Upper lobe of left lung (tissue), 6 donors: ENCODE measurements at regions not wholly inside any gene's neighbourhood (a gene's known extent, or its start where the extent isn't known, plus 50 kb on each side); places are given as distances from the start of the nearest gene placed in this dataset.

Experiments used
- ATAC-seq, 2 donors: fragments of 200-7000 bp; cut with Tn5 transposase; one replicate each; pipeline ENCODE4 v1.9.1; 2022; ENCODE audit warnings: mild to moderate bottlenecking in 2 of 2, moderate library complexity in 2 of 2; ENCODE audit not compliant: low FRiP score in 2 of 2
- DNase-seq, 2 donors: peaks; one replicate each; pipeline ENCODE4 v3.0.0-alpha.2; 2019 to 2020
- H3K27ac ChIP-seq, 4 donors: fragments of 200-600 bp; sonication (generic); one replicate each; pipeline ENCODE4 v1.5.1; 2016 to 2019
- H3K27me3 ChIP-seq, 4 donors: fragments of 200-600 bp; sonication (generic); one replicate each; pipeline ENCODE4 v1.5.1; 2017 to 2019
- H3K36me3 ChIP-seq, 4 donors: fragments of 200-600 bp; sonication (generic); one replicate each; pipeline ENCODE4 v1.5.1; 2016 to 2019
- H3K4me1 ChIP-seq, 4 donors: fragments of 200-600 bp; sonication (generic); one replicate each; pipeline ENCODE4 v1.5.1; 2018 to 2019
- H3K4me3 ChIP-seq, 4 donors: fragments of 200-600 bp; sonication (generic); one replicate each; pipeline ENCODE4 v1.5.1; 2017 to 2019; ENCODE audit warnings: mild to moderate bottlenecking in 2 of 4, moderate library complexity in 1 of 4
- H3K9me3 ChIP-seq, 4 donors: fragments of 200-600 bp; sonication (generic); one replicate each; pipeline ENCODE4 v1.5.1; 2018 to 2019
- EP300 ChIP-seq, 4 donors: sonication (generic); formaldehyde crosslinking; IDR thresholded peaks; one replicate each; pipeline ENCODE4 v1.5.1; 2017; ENCODE audit warnings: antibody characterized with exemption in 4 of 4, control low read depth in 2 of 4
- POLR2A ChIP-seq, 4 donors: fragments of 450-650 bp; IDR thresholded peaks; one replicate each; pipeline ENCODE4 v1.5.1; 2016 to 2017; ENCODE audit warnings: antibody characterized with exemption in 4 of 4, mild to moderate bottlenecking in 2 of 4
- POLR2AphosphoS5 ChIP-seq, 2 donors: sonication (generic); formaldehyde crosslinking; IDR thresholded peaks; one replicate each; pipeline ENCODE4 v1.5.1; 2017; ENCODE audit warnings: antibody characterized with exemption in 2 of 2
- WGBS, 2 donors: methylation state at CpG; one replicate each; pipeline ENCODE4 v1.1.5; 2017 to 2018; 5-methylcytosine and 5-hydroxymethylcytosine counted together
- TF ChIP-seq, protein P1 (sequence below), 6 experiments: fragments of 450-650 bp in 4 of 6; fragments of 200-600 bp in 2 of 6; sonication (generic) in 2 of 6; IDR thresholded peaks; one replicate each; pipeline ENCODE4 v1.5.1; 2016 to 2019; ENCODE audit warnings: antibody characterized with exemption in 6 of 6
- donor health status: DM: no; HTN: no; CAD: no; lungs with moderate emphysema.
- donor health status: DM: no; HTN: yes; CAD: no; lungs with severe emphysema.

DNA sequence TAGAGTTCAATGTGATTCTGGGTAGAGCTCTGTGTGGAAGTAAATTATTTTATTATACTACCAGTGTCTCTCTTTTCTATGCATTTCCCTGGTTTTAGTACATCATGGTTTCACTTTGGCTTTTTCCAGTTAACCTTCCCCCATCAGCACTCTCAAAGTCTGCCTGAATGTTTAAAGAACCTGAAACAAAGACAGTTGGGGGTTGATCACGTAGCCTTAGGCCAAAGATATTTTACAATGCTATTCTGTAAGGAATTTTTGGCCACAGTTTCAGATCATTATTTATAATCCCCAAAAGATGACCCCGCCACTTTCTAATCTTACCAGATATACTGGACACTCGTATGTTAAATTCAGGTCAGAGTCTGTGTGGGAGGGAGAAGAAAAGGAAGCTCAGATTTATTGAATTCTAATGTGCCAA lies 156.3 kb upstream of the TMC3 start:
- H3K36me3 ChIP-seq: no peaks in the 10 kb centered on the region
- no peak overlapping the region for H3K4me3 ChIP-seq
- TF ChIP-seq EP300 (IDR thresholded peaks at IDR 0.05) (no peak), POLR2AphosphoS5 (IDR thresholded peaks at IDR 0.05) (no peak), POLR2A (IDR thresholded peaks at IDR 0.05) (no peak)
- TF ChIP-seq, protein P1, sequence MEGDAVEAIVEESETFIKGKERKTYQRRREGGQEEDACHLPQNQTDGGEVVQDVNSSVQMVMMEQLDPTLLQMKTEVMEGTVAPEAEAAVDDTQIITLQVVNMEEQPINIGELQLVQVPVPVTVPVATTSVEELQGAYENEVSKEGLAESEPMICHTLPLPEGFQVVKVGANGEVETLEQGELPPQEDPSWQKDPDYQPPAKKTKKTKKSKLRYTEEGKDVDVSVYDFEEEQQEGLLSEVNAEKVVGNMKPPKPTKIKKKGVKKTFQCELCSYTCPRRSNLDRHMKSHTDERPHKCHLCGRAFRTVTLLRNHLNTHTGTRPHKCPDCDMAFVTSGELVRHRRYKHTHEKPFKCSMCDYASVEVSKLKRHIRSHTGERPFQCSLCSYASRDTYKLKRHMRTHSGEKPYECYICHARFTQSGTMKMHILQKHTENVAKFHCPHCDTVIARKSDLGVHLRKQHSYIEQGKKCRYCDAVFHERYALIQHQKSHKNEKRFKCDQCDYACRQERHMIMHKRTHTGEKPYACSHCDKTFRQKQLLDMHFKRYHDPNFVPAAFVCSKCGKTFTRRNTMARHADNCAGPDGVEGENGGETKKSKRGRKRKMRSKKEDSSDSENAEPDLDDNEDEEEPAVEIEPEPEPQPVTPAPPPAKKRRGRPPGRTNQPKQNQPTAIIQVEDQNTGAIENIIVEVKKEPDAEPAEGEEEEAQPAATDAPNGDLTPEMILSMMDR (IDR thresholded peaks at IDR 0.05): no peak
- no peaks in the 10 kb centered on the region for H3K27me3 ChIP-seq
- WGBS, 2 donors: 83 to 86% methylated on average over 3 of the region's 3 CpGs
- H3K4me1 ChIP-seq: no peaks in the 10 kb centered on the region
- ATAC-seq: no peak
- no peak overlapping the region for H3K27ac ChIP-seq
- DNase-seq: no peak
- H3K9me3 ChIP-seq: no peaks in the 10 kb centered on the region

DNA sequence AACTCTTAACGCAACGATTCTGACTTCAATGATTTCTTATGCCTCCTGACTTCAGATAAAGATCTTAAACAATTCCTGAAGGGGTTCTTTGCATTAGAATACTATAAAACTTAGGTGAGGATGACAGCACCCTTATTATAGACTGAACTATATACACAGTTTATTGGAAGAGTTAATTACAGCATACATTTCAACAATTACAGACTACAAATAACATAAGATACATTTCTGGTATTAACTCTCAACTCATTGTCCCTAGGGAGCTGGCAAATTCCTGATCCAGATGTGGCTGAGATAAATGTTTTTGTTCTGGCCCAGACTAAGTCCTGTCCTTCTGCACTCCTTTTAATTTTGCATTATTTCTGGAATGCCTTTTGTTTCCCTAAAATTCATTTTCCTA lies 155.5 kb upstream of the TMC3 start:
- TF ChIP-seq POLR2AphosphoS5 (IDR thresholded peaks at IDR 0.05) (no peak), EP300 (IDR thresholded peaks at IDR 0.05) (no peak), POLR2A (IDR thresholded peaks at IDR 0.05) (no peak)
- TF ChIP-seq, protein P1 (IDR thresholded peaks at IDR 0.05): no peak
- H3K4me1 ChIP-seq: no peaks in the 10 kb centered on the region
- H3K27me3 ChIP-seq: no peaks in the 10 kb centered on the region
- ATAC-seq: no peak
- no peaks in the 10 kb centered on the region for H3K9me3 ChIP-seq
- H3K4me3 ChIP-seq: no peak overlapping the region
- DNase-seq: no peak
- H3K36me3 ChIP-seq: no peaks in the 10 kb centered on the region
- no peak overlapping the region for H3K27ac ChIP-seq
- 73 to 86% methylated on average over 2 of the region's 2 CpGs for WGBS, 2 donors

DNA sequence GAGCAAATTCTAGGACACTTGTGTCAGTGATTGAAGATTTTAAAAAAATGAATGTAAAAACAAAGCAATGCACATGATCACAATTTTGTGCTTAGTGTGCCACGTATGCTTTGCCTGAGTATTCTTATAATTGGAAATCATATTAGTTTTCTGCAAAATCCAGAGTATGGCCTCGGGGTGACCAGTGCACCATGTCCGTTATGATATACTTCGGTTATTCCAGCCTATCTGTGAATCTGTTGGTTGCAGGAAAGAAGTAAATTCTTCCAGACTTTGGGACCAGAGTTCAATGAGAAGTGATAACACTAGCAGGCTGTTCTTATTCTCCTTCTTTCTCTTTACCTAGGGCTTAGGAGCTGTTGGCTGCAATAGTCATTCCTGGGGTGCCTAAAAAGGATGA lies 152.0 kb upstream of the TMC3 start:
- Histone ChIP-seq H3K4me1 (no peaks in the 10 kb centered on the region), H3K36me3 (no peaks in the 10 kb centered on the region), H3K27ac (no peak overlapping the region), H3K9me3 (no peaks in the 10 kb centered on the region), H3K4me3 (no peak overlapping the region), H3K27me3 (no peaks in the 10 kb centered on the region)
- TF ChIP-seq, protein P1 (IDR thresholded peaks at IDR 0.05): no peak
- TF ChIP-seq EP300 (IDR thresholded peaks at IDR 0.05): no peak
- TF ChIP-seq POLR2A (IDR thresholded peaks at IDR 0.05): no peak
- TF ChIP-seq POLR2AphosphoS5 (IDR thresholded peaks at IDR 0.05): no peak
- ATAC-seq (no peak), DNase-seq (no peak)
- WGBS, 2 donors: 89 to 92% methylated on average over 4 of the region's 4 CpGs

DNA sequence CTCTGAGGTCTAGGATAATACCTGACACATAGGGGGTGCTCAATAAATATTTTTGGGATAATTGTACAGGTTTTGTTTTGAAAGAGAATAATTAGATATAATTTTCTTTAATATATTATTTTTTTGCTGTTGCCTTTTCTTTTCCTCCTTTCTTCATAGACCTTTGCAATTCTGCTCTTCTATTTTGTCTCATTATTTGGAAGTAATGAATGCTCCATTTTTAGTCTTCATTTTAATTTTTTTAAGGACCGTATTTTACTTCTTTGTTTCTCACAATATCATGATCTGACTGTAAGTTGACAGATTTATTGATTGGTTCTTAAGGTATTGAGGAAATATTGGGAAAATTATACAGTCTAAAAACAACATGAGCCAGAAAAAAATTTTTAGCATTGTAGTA lies 150.5 kb upstream of the TMC3 start:
- Histone ChIP-seq H3K27me3 (no peaks in the 10 kb centered on the region), H3K36me3 (no peaks in the 10 kb centered on the region), H3K4me1 (no peaks in the 10 kb centered on the region), H3K9me3 (no peaks in the 10 kb centered on the region), H3K4me3 (no peak overlapping the region), H3K27ac (no peak overlapping the region)
- DNase-seq: no peak
- 92% methylated on average over 1 of the region's 1 CpG for WGBS, 2 donors
- TF ChIP-seq, protein P1 (IDR thresholded peaks at IDR 0.05): no peak
- TF ChIP-seq EP300 (IDR thresholded peaks at IDR 0.05) (no peak), POLR2A (IDR thresholded peaks at IDR 0.05) (no peak), POLR2AphosphoS5 (IDR thresholded peaks at IDR 0.05) (no peak)
- ATAC-seq: no peak

DNA sequence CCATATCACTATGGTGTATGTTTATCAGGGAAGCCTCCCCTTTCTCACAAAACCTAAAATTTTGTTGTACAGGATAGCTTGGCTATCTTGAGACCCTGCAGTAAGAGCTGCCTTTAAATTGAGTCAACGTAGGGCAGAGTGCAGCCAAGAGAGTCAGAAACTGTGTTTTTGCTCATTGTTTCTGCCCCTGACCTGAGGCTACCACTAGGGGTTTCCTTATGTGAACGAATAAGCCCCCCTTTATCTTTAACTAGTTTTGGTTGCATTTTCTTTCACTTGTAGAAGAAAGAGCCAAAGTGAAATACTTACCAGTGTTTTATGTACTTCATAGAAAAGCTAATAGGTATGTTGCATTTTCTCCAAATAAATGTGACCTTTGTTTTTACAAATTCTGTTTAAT lies 149.9 kb upstream of the TMC3 start:
- Histone ChIP-seq H3K4me3 (no peak overlapping the region), H3K27me3 (no peaks in the 10 kb centered on the region), H3K9me3 (no peaks in the 10 kb centered on the region), H3K36me3 (no peaks in the 10 kb centered on the region), H3K4me1 (no peaks in the 10 kb centered on the region), H3K27ac (no peak overlapping the region)
- ATAC-seq (no peak), DNase-seq (no peak)
- 56 to 88% methylated on average over 2 of the region's 2 CpGs for WGBS, 2 donors
- no peak for TF ChIP-seq EP300 (IDR thresholded peaks at IDR 0.05)
- TF ChIP-seq POLR2AphosphoS5 (IDR thresholded peaks at IDR 0.05): no peak
- TF ChIP-seq, protein P1 (IDR thresholded peaks at IDR 0.05): no peak
- TF ChIP-seq POLR2A (IDR thresholded peaks at IDR 0.05): no peak
